ENCODE measurements at regions not wholly inside any gene's neighbourhood (a gene's known extent, or its start where the extent isn't known, plus 50 kb on each side); places are given as distances from the start of the nearest gene placed in this dataset.

- DNase-seq = no peak
- ATAC-seq = peak in 1 of 2 donors; percentile 23
- Histone ChIP-seq H3K27ac (no peak overlapping the region), H3K27me3 (ENCODE audit: low read depth) (no peaks in the 10 kb centered on the region), H3K4me3 (no peak overlapping the region), H3K4me1 (no peaks in the 10 kb centered on the region), H3K9me3 (no peaks in the 10 kb centered on the region), H3K36me3 (no peaks in the 10 kb centered on the region)
- no peak for TF ChIP-seq CTCF (IDR thresholded peaks at IDR 0.05)
- intact Hi-C loops (cut with DNase I) = no loop called here
Observed at GRCh38 chr6:166824146-166824879, 132.0 kb downstream of the RNASET2 start.

DNA sequence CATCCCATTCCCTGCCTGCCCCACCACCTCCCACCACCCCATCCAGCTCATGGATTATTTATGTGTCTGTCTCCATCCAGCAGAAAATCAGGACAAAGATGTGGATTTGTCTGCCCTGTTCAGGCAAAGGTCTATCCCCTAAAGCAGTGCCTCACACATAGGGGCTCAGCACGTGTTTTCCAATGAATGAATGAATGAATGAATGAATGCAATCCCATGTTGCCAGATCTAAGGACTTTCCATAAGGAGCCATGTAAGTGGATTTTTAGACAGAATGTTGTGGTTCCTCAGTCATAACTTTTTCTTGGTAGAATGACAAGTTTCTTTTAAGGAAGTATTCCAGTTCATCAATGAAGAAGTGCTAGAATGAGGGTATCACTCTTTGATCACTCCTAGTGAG lies 133.7 kb downstream of the RNASET2 start:
- DNase-seq (no peak), ATAC-seq (no peak)
- Histone ChIP-seq H3K27ac (no peak overlapping the region), H3K4me1 (no peaks in the 10 kb centered on the region), H3K4me3 (no peak overlapping the region), H3K27me3 (ENCODE audit: low read depth) (no peaks in the 10 kb centered on the region), H3K9me3 (no peaks in the 10 kb centered on the region), H3K36me3 (no peaks in the 10 kb centered on the region)
- no peak for TF ChIP-seq CTCF (IDR thresholded peaks at IDR 0.05)
- intact Hi-C loops (cut with DNase I) = no loop called here

DNA sequence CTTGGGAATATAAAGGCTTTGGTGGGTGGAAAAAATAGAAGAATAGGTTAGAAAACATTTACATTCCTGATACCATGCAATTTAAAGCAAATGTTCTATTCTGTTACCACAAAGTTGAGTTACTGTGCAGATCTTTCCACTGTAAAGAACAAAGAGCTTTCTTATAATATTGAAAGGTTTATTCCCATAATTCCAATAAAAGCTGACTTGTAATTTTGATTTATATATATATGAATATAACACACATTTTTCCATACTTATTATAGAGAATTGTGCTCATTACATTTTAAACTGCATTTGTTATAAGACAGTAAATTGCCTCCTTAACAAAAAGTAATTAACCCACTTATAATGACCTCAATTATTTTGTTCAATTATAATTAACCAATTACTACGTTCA lies 135.9 kb downstream of the RNASET2 start:
- TF ChIP-seq CTCF (IDR thresholded peaks at IDR 0.05) = no peak
- ATAC-seq (no peak), DNase-seq (no peak)
- Histone ChIP-seq H3K36me3 (no peaks in the 10 kb centered on the region), H3K9me3 (no peaks in the 10 kb centered on the region), H3K27me3 (ENCODE audit: low read depth) (no peaks in the 10 kb centered on the region), H3K4me1 (no peaks in the 10 kb centered on the region), H3K27ac (no peak overlapping the region), H3K4me3 (no peak overlapping the region)
- intact Hi-C loops (cut with DNase I) = no loop called here

- DNase-seq = no peak
- Histone ChIP-seq H3K27me3 (ENCODE audit: low read depth) (no peaks in the 10 kb centered on the region), H3K9me3 (no peaks in the 10 kb centered on the region), H3K4me1 (no peaks in the 10 kb centered on the region), H3K4me3 (no peak overlapping the region), H3K36me3 (no peaks in the 10 kb centered on the region), H3K27ac (no peak overlapping the region)
- TF ChIP-seq CTCF (IDR thresholded peaks at IDR 0.05) = no peak
- no peak for ATAC-seq
- intact Hi-C loops (cut with DNase I) = no loop called here
Observed at GRCh38 chr6:166820070-166820469, 136.3 kb downstream of the RNASET2 start.

- Histone ChIP-seq H3K4me1 (no peaks in the 10 kb centered on the region), H3K4me3 (no peak overlapping the region), H3K27me3 (ENCODE audit: low read depth) (no peaks in the 10 kb centered on the region), H3K9me3 (no peaks in the 10 kb centered on the region), H3K27ac (no peak overlapping the region), H3K36me3 (no peaks in the 10 kb centered on the region)
- ATAC-seq (no peak), DNase-seq (no peak)
- TF ChIP-seq CTCF (IDR thresholded peaks at IDR 0.05) = no peak
- intact Hi-C loops (cut with DNase I) = no loop called here
Observed at GRCh38 chr6:166815629-166816028, 140.7 kb downstream of the RNASET2 start.
